HG03565 (cell line): ENCODE measurements at regions not wholly inside any gene's neighbourhood (a gene's known extent, or its start where the extent isn't known, plus 50 kb on each side); places are given as distances from the start of the nearest gene placed in this dataset.

ENCODE experiments used
- ATAC-seq: cut with Tn5 transposase; IDR thresholded peaks from one replicate; pipeline ENCODE4 v1.9.1; 2021; ENCODE audit warnings: mild to moderate bottlenecking, moderate library complexity; ENCODE audit not compliant: unreplicated experiment

GRCh38 chr11:119476666-119477331, 53.8 kb upstream of the THY1 start:
- no peak for ATAC-seq

DNA sequence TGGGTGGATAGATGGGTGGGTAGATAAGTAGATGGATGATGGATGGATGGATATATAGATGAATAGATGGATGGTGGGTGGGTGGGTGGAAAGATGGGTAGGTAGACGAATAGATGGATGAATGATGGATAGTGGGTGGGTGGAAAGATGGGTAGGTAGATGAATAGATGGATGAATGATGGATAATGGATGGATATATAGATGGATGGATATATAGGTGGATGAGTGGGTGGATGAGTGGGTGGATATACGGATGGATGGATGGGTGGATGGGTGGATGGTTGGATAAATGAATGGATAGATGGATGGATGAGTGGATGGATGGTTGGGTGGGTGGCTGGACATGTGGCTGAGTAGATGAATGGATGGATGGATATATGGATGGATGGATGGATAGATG, 53.1 kb upstream of the THY1 start:
- no peak for ATAC-seq

DNA sequence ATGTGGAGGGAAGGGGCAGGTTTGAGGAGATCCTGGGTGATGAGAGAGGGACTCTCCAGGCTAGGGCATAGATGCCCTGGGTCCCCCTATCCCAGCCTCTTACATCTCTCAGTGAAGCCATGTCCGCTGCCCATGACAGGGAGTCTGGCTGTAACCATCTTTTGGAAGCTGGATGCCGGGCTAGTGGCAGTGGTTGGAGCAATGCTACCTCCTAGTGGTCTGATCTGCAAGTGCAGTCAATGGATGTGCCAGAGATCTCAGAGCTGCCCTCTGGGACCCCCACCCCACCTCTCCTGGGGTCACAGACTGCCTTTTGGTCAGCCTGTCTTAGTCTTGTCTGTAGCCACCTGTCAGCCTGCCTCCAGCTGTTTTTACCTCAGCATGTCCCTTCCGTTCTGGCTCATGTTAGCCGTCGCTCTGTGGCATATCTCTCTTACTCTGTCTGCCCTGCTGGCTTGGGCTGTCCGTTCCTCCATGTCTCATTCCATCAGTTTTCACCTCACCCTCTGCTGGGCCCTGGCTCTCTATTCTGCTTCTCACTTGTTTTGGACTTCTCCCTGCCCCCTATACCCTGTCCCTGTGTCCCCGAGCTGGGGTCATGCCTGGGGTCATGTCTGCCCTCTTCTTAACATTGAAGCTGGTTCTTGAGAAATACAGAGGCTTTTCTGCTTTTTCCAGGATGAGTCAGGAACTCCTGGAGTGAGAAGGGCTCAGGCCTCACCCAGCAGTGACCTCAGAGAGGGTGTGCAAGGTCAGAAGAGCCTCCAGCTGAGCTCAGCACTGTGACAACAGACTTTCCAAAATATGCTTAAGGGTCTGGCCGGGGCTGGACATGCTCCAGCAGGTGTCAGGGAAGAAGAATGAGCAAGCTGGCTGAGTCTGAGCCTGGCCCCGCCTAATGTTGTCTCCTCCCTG, 52.0 kb upstream of the THY1 start:
- no peak for ATAC-seq

GRCh38 chr11:119473901-119474681, 51.1 kb upstream of the THY1 start:
- ATAC-seq = no peak

DNA sequence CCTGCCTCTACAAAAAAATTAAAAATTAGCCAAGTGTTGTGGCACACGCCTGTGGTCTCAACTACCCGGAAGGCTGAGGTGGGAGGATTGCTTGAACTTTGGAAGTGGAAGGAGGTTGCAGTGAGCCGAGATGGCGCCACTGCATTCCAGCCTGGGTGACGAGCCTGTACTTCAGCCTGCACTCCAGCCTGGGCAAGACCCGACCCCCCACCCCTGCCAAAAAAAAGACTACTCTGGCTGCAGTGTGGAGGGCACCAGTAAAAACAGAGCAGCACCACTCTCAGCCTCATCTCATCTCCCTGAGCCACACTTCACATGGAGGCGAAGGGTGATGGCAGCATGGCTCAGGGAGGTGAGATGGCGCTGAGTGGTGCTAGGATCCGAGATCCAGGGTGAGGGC, 50.3 kb upstream of the THY1 start:
- ATAC-seq = no peak

DNA sequence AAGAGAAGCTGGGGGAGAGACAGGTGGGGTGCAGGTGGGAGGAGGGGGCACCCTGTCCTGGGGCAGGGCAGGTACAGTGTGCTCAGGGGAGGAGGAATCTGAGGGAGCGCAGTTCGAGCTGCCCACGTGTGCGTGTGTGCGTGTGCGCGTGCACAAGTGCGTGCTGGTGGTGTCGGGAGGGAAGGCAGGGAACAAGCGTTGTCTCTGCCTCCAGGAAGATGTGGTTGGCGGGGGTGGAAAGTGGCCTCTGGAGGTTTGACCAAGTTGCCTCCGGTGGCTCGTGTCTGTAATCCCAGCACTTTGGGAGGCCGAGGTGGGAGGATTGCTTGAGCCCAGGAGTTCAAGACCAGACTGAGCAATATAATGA, 49.9 kb upstream of the THY1 start:
- no peak for ATAC-seq
